GM12878 (cell line): ENCODE measurements at regions not wholly inside any gene's neighbourhood (a gene's known extent, or its start where the extent isn't known, plus 50 kb on each side); places are given as distances from the start of the nearest gene placed in this dataset.

ENCODE experiments used
- ATAC-seq: fragments of 200-7000 bp; cut with Tn5 transposase; 3 replicates; pipeline ENCODE4 v1.9.1; 2020; ENCODE audit warnings: mild to moderate bottlenecking, moderate library complexity
- BruUV-seq: library from RNA; stranded (reverse); fragments of 400-500 nt; replicated peaks from 2 replicates; lab custom pipeline; 2021; lab: Mats Ljungman, UMichigan
- CTCF ChIA-PET: fragments of 300-600 bp; sonication (Branson Sonifier 250); formaldehyde crosslinking; extraction: SDS; loops from one replicate; lab custom pipeline; 2021; ENCODE audit warnings: inconsistent platforms; lab: Yijun Ruan, JAX
- POLR2A ChIA-PET: fragments of 350-600 bp; formaldehyde crosslinking; extraction: SDS; loops from one replicate; lab custom pipeline; 2021; ENCODE audit warnings: inconsistent platforms; lab: Charles Lee
- RAD21 ChIA-PET: fragments of 300-600 bp; sonication (Branson Sonifier 250); formaldehyde crosslinking; loops from one replicate; lab custom pipeline; 2023; ENCODE audit warnings: antibody characterized with exemption; ENCODE audit not compliant: unreplicated experiment; lab: Charles Lee
- SMC1A ChIA-PET: fragments of 300-600 bp; sonication (Branson Sonifier 250); formaldehyde crosslinking; loops from one replicate; lab custom pipeline; 2023; ENCODE audit not compliant: unreplicated experiment, uncharacterized antibody; lab: Charles Lee
- DNase-seq: peaks from one replicate; pipeline ENCODE4 v3.0.0-alpha.2; 2011; ENCODE audit warnings: low read depth, low spot score
- FAIRE-seq: peaks from 3 replicates; lab custom pipeline; 2011; peaks lifted over from hg19 to GRCh38; lab: Jason Lieb, UNC
- H2AFZ ChIP-seq: 2 replicates; pipeline ENCODE4 v1.6.0; 2011; ENCODE audit warnings: low read depth, low read length, control low read depth; ENCODE audit not compliant: control insufficient read depth
- H3K27ac ChIP-seq: 2 replicates; pipeline ENCODE4 v1.5.1; 2011; ENCODE audit warnings: control low read depth; ENCODE audit not compliant: control insufficient read depth, insufficient read depth
- H3K27me3 ChIP-seq, 2 experiments: replicated peaks in 1 of 2; 2 replicates each; pipeline versions ENCODE4 v1.6.0 to v1.6.1; 2011; ENCODE audit warnings: low read length in 1 of 2; ENCODE audit not compliant: control insufficient read depth in 2 of 2, insufficient read depth in 2 of 2
- H3K36me3 ChIP-seq, 2 experiments: 2 replicates each; pipeline ENCODE4 v1.5.1; 2011; ENCODE audit warnings: low read length in 1 of 2; ENCODE audit not compliant: control insufficient read depth in 2 of 2, insufficient read depth in 2 of 2
- H3K4me1 ChIP-seq: 2 replicates; pipeline ENCODE4 v1.6.1; 2011; ENCODE audit warnings: mild to moderate bottlenecking, low read length, moderate library complexity, mixed read lengths; ENCODE audit not compliant: control insufficient read depth, insufficient read depth
- H3K4me2 ChIP-seq: 2 replicates; pipeline ENCODE4 v1.6.0; 2011; ENCODE audit warnings: control low read depth; ENCODE audit not compliant: control insufficient read depth, insufficient read depth
- H3K4me3 ChIP-seq: fragments of 200-600 bp; sonication (generic); 2 replicates; pipeline ENCODE4 v1.5.1; 2016
- H3K79me2 ChIP-seq: 2 replicates; pipeline ENCODE4 v1.6.0; 2011; ENCODE audit warnings: low read length; ENCODE audit not compliant: control insufficient read depth, insufficient read depth
- H3K9ac ChIP-seq: 2 replicates; pipeline ENCODE4 v1.8.0; 2011; ENCODE audit warnings: low read length, control low read depth, mixed read lengths; ENCODE audit not compliant: control insufficient read depth, insufficient read depth
- H3K9me3 ChIP-seq: replicated peaks from 3 replicates; pipeline ENCODE4 v1.5.1; 2011; ENCODE audit warnings: mild to moderate bottlenecking, low read length; ENCODE audit not compliant: control insufficient read depth, insufficient read depth
- H4K20me1 ChIP-seq: 2 replicates; pipeline ENCODE4 v1.6.0; 2011; ENCODE audit not compliant: control insufficient read depth, insufficient read depth
- CBFB ChIP-seq: IDR thresholded peaks from 2 replicates; pipeline ENCODE4 v1.6.1; 2016; ENCODE audit warnings: antibody characterized with exemption, low read depth
- CHD2 ChIP-seq: IDR thresholded peaks from 2 replicates; pipeline ENCODE4 v1.6.1; 2011; ENCODE audit warnings: low read depth, low read length, improper control_type of control experiment, borderline replicate concordance
- JUNB ChIP-seq: IDR thresholded peaks from 2 replicates; pipeline ENCODE4 v1.6.1; 2016; ENCODE audit warnings: antibody characterized with exemption, mild to moderate bottlenecking
- LARP7 ChIP-seq: fragments of 450-650 bp; IDR thresholded peaks from 2 replicates; pipeline ENCODE4 v1.6.1; 2017; ENCODE audit warnings: mild to moderate bottlenecking
- MEF2B ChIP-seq: fragments of 450-650 bp; IDR thresholded peaks from 2 replicates; pipeline ENCODE4 v1.6.1; 2018; ENCODE audit warnings: mild to moderate bottlenecking, moderate library complexity; ENCODE audit not compliant: partially characterized antibody, poor library complexity, severe bottlenecking
- PAX5 ChIP-seq: IDR thresholded peaks from 2 replicates; pipeline ENCODE4 v1.6.1; 2011; ENCODE audit warnings: low read depth, low read length, borderline replicate concordance
- SREBF2 ChIP-seq: IDR thresholded peaks from 2 replicates; pipeline ENCODE4 v1.6.1; 2012; ENCODE audit warnings: mild to moderate bottlenecking, low read length
- ZBED1 ChIP-seq: IDR thresholded peaks from 2 replicates; pipeline ENCODE4 v1.6.1; 2016; ENCODE audit warnings: borderline replicate concordance
- WGBS: methylation state at CpG from one replicate; pipeline ENCODE4 v1.1.6; 2016; ENCODE audit warnings: low lambda C conversion rate; ENCODE audit not compliant: insufficient replicate concordance, insufficient coverage; ENCODE audit errors: missing lambda C conversion rate; 5-methylcytosine and 5-hydroxymethylcytosine counted together
- in situ Hi-C: fragments of 300-500 bp; cut with MboI; formaldehyde crosslinking; loops from 9 replicates; pipeline ENCODE4 v1.14.3; 2018; ENCODE audit warnings: mixed read lengths
- intact Hi-C: fragments of 100-400 bp; cut with micrococcal nuclease; formaldehyde crosslinking; loops from one replicate; pipeline ENCODE4 v1.14.2; 2022; ENCODE audit not compliant: unreplicated experiment

DNA sequence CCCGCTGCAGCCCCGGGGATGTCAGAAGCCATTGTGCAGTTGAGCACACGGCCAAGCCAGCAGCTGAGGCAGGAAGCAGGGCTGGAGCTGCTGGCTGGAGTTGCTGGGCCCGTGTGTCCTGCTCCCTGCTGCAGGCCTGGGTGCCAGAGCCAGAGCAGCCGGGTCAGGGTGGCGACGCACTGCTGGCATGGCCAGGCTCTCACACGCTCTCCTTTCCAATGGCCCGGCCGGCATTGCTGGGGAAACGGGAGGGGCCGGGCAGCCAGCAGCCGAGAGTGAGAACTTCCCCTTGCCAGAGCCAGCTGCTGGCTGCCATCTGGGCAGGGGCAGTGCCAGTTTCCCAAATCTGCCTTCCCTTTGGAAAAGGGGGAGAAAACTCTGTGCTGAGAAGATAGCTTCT, 82.4 kb upstream of the PROX1 start:
- H3K9me3 ChIP-seq: no peaks in the 10 kb centered on the region
- in situ Hi-C loops: no loop called here
- no peak overlapping the region for H3K9ac ChIP-seq
- H3K27me3 ChIP-seq: no peaks in the 10 kb centered on the region; a peak in 1 of 4 replicates
- H3K4me3 ChIP-seq: no peak overlapping the region
- no peaks in the 10 kb centered on the region for H3K79me2 ChIP-seq
- no peaks in the 10 kb centered on the region for H3K36me3 ChIP-seq
- SMC1A ChIA-PET: no interaction called here
- no peak overlapping the region for H2AFZ ChIP-seq
- no TSS peak for BruUV-seq
- ATAC-seq (no peak), FAIRE-seq (no peak), DNase-seq (no peak)
- H3K4me1 ChIP-seq: no peaks in the 10 kb centered on the region
- CTCF ChIA-PET: no interaction called here
- no peak for TF ChIP-seq JUNB
- TF ChIP-seq SREBF2: no peak
- no peak for TF ChIP-seq CBFB
- TF ChIP-seq ZBED1: no peak
- intact Hi-C loops: no loop called here
- POLR2A ChIA-PET: no interaction called here
- no peaks in the 10 kb centered on the region for H4K20me1 ChIP-seq
- RAD21 ChIA-PET: no interaction called here
- no peak overlapping the region for H3K4me2 ChIP-seq
- no peak overlapping the region for H3K27ac ChIP-seq
- 12% methylated on average over 5 of the region's 13 CpGs for WGBS

DNA sequence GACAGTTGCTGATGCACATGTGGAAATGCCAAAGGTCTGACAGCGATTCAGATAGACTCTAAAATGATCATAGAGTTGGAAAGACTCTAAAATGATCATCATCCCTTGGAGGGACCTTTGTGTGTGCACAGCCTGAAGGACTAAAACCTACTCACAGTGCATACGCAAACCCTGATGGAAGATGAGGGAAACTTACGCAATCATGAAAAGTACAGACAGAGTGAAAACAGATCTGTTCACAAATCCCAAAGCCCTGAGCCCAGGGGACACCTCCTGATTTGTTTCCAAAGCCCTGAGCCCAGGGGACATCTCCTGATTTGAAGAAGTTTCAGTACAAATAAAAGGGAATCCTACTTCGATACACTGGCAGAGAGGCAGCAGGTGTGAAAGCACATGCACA, 79.3 kb upstream of the PROX1 start:
- H3K9ac ChIP-seq: no peak overlapping the region
- SMC1A ChIA-PET: no interaction called here
- H3K36me3 ChIP-seq: no peaks in the 10 kb centered on the region
- no peaks in the 10 kb centered on the region; a peak in 1 of 4 replicates for H3K27me3 ChIP-seq
- H3K4me1 ChIP-seq: no peaks in the 10 kb centered on the region
- POLR2A ChIA-PET: no interaction called here
- no peak for DNase-seq
- intact Hi-C loops (no loop called here), in situ Hi-C loops (no loop called here)
- ATAC-seq: no peak
- H3K4me2 ChIP-seq: no peak overlapping the region
- H3K4me3 ChIP-seq: no peak overlapping the region
- BruUV-seq: no TSS peak
- H3K9me3 ChIP-seq: no peaks in the 10 kb centered on the region
- CTCF ChIA-PET: no interaction called here
- FAIRE-seq: no peak
- RAD21 ChIA-PET: no interaction called here
- no peak overlapping the region for H2AFZ ChIP-seq
- H3K27ac ChIP-seq: no peak overlapping the region
- TF ChIP-seq MEF2B: no peak
- TF ChIP-seq LARP7: no peak
- TF ChIP-seq PAX5: no peak
- TF ChIP-seq CBFB: no peak
- no peak for TF ChIP-seq CHD2
- 59% methylated on average over 4 of the region's 4 CpGs for WGBS
- no peaks in the 10 kb centered on the region for H3K79me2 ChIP-seq
- H4K20me1 ChIP-seq: no peaks in the 10 kb centered on the region
